Epithelial cell of esophagus (primary cell): ENCODE measurements at regions not wholly inside any gene's neighbourhood (a gene's known extent, or its start where the extent isn't known, plus 50 kb on each side); places are given as distances from the start of the nearest gene placed in this dataset.

Experiments
- DNase-seq: peaks from one replicate; pipeline ENCODE4 v3.0.0; 2010; ENCODE audit warnings: low read depth
- H3K4me3 ChIP-seq: 2 replicates; pipeline ENCODE4 v1.5.1; 2011; ENCODE audit warnings: mild to moderate bottlenecking, low read length, control low read depth
- CTCF ChIP-seq: IDR thresholded peaks from 2 replicates; pipeline ENCODE4 v1.5.1; 2011; ENCODE audit warnings: low read depth, mild to moderate bottlenecking, low read length, control low read depth, inconsistent platforms; ENCODE audit not compliant: insufficient read depth; ENCODE audit errors: missing control alignments

GRCh38 chr13:89965252-89965651 is 1382.2 kb upstream of the MIR17HG start:
- no peak overlapping the region for H3K4me3 ChIP-seq
- TF ChIP-seq CTCF, result no peak
- no peak for DNase-seq

- no peak for TF ChIP-seq CTCF
- DNase-seq, result no peak
- no peak overlapping the region for H3K4me3 ChIP-seq
Measured at GRCh38 chr13:89966524-89966923, 1381.0 kb upstream of the MIR17HG start.

GRCh38 chr13:89967701-89968100 is 1379.8 kb upstream of the MIR17HG start:
- no peak overlapping the region for H3K4me3 ChIP-seq
- DNase-seq, result no peak
- TF ChIP-seq CTCF, result no peak

GRCh38 chr13:89968470-89968869 is 1379.0 kb upstream of the MIR17HG start:
- no peak overlapping the region for H3K4me3 ChIP-seq
- TF ChIP-seq CTCF, result no peak
- DNase-seq, result no peak

GRCh38 chr13:89970353-89970709 is 1377.2 kb upstream of the MIR17HG start:
- H3K4me3 ChIP-seq, result no peak overlapping the region
- no peak for DNase-seq
- TF ChIP-seq CTCF, result no peak

GRCh38 chr13:89977203-89977602 is 1370.3 kb upstream of the MIR17HG start:
- TF ChIP-seq CTCF, result no peak
- no peak for DNase-seq

GRCh38 chr13:89980896-89981295 is 1366.6 kb upstream of the MIR17HG start:
- no peak for DNase-seq
- H3K4me3 ChIP-seq, result no peak overlapping the region
- no peak for TF ChIP-seq CTCF

More at GRCh38 chr13:89977203-89977602, 1370.3 kb upstream of the MIR17HG start:
- H3K4me3 ChIP-seq, result no peak overlapping the region
